ENCODE measurements at regions not wholly inside any gene's neighbourhood (a gene's known extent, or its start where the extent isn't known, plus 50 kb on each side); places are given as distances from the start of the nearest gene placed in this dataset.

GRCh38 chr3:167958141-167958540 lies 137.6 kb downstream of the GOLIM4 start:
- Histone ChIP-seq H3K9ac (ENCODE audit: low read length) (no peak overlapping the region), H4K20me1 (ENCODE audit: insufficient read depth, low read depth, low read length) (no peaks in the 10 kb centered on the region), H3K36me3 (ENCODE audit: insufficient read depth, low read length) (no peaks in the 10 kb centered on the region), H3K4me2 (ENCODE audit: low read depth, low read length, poor library complexity, severe bottlenecking) (no peak overlapping the region), H3K27ac (ENCODE audit: low read length) (no peak overlapping the region), H3K9me2 (replicated peaks; ENCODE audit: insufficient read depth, low read length) (no peaks in the 10 kb centered on the region), H3K79me2 (ENCODE audit: low read length) (no peaks in the 10 kb centered on the region), H3K4me1 (ENCODE audit: low read length) (no peaks in the 10 kb centered on the region), H2AFZ (ENCODE audit: low read length) (no peak overlapping the region), H3K27me3 (ENCODE audit: low read length) (no peaks in the 10 kb centered on the region), H3K4me3 (ENCODE audit: low read length) (no peak overlapping the region), H3K9me3 (ENCODE audit: low read length) (no peaks in the 10 kb centered on the region)
- DNase-seq: no peak

GRCh38 chr3:167952969-167953368 lies 142.8 kb downstream of the GOLIM4 start:
- Histone ChIP-seq H4K20me1 (ENCODE audit: insufficient read depth, low read depth, low read length) (no peaks in the 10 kb centered on the region), H3K36me3 (ENCODE audit: insufficient read depth, low read length) (no peaks in the 10 kb centered on the region), H3K4me2 (ENCODE audit: low read depth, low read length, poor library complexity, severe bottlenecking) (no peak overlapping the region), H3K9me2 (replicated peaks; ENCODE audit: insufficient read depth, low read length) (no peaks in the 10 kb centered on the region), H3K27ac (ENCODE audit: low read length) (no peak overlapping the region), H3K9me3 (ENCODE audit: low read length) (no peaks in the 10 kb centered on the region), H3K9ac (ENCODE audit: low read length) (no peak overlapping the region), H3K27me3 (ENCODE audit: low read length) (no peaks in the 10 kb centered on the region), H2AFZ (ENCODE audit: low read length) (no peak overlapping the region), H3K79me2 (ENCODE audit: low read length) (no peaks in the 10 kb centered on the region), H3K4me3 (ENCODE audit: low read length) (no peak overlapping the region), H3K4me1 (ENCODE audit: low read length) (no peaks in the 10 kb centered on the region)
- no peak for DNase-seq

GRCh38 chr3:167950212-167950611 lies 145.5 kb downstream of the GOLIM4 start:
- Histone ChIP-seq H3K79me2 (ENCODE audit: low read length) (no peaks in the 10 kb centered on the region), H3K4me3 (ENCODE audit: low read length) (no peak overlapping the region), H3K9ac (ENCODE audit: low read length) (no peak overlapping the region), H3K36me3 (ENCODE audit: insufficient read depth, low read length) (no peaks in the 10 kb centered on the region), H3K9me3 (ENCODE audit: low read length) (no peaks in the 10 kb centered on the region), H3K27ac (ENCODE audit: low read length) (no peak overlapping the region), H3K9me2 (replicated peaks; ENCODE audit: insufficient read depth, low read length) (no peaks in the 10 kb centered on the region), H3K4me1 (ENCODE audit: low read length) (no peaks in the 10 kb centered on the region), H3K27me3 (ENCODE audit: low read length) (no peaks in the 10 kb centered on the region), H3K4me2 (ENCODE audit: low read depth, low read length, poor library complexity, severe bottlenecking) (no peak overlapping the region), H4K20me1 (ENCODE audit: insufficient read depth, low read depth, low read length) (no peaks in the 10 kb centered on the region), H2AFZ (ENCODE audit: low read length) (no peak overlapping the region)
- DNase-seq: no peak

DNA sequence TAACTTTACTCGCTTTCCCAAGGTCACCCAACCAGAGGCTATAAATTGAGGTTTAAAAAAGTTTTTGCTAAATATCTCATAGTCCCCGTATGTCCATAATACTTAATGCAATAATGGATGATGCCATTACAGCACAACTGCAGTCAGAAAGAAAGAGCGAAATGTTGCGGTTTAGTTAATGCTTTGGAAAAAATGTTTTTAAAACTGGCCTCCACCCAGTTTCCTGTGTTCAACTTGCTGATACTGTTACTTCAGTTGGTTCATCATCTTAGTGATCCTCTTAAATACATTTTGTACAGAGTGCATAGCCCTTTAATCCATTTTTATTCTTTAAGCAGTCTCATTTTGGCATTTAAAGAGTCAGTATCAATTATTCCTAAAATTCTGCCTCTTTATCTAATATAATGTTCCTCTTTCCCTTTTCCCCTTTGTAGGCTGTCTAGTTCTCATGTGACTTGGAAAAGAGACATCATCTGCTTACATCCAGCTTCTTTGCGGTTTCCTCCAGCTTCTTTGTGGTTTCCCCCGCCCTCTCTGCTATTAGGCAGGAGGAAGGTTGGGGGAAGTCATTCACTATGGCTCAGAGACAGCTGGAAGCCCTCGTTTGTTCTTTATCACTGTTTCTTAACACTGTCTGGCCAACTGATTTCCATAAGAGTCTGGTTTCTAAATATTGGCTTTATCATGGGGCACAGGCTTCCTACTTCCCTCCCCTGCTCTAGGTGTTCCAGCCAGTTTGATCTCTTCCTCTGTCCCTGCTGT lies 154.3 kb downstream of the GOLIM4 start:
- Histone ChIP-seq H3K36me3 (ENCODE audit: insufficient read depth, low read length) (no peaks in the 10 kb centered on the region), H3K9me2 (replicated peaks; ENCODE audit: insufficient read depth, low read length) (no peaks in the 10 kb centered on the region), H3K4me3 (ENCODE audit: low read length) (no peak overlapping the region), H3K9me3 (ENCODE audit: low read length) (no peaks in the 10 kb centered on the region), H2AFZ (ENCODE audit: low read length) (no peak overlapping the region), H3K4me1 (ENCODE audit: low read length) (no peaks in the 10 kb centered on the region), H3K9ac (ENCODE audit: low read length) (no peak overlapping the region), H3K79me2 (ENCODE audit: low read length) (no peaks in the 10 kb centered on the region), H3K4me2 (ENCODE audit: low read depth, low read length, poor library complexity, severe bottlenecking) (no peak overlapping the region), H3K27me3 (ENCODE audit: low read length) (no peaks in the 10 kb centered on the region), H4K20me1 (ENCODE audit: insufficient read depth, low read depth, low read length) (no peaks in the 10 kb centered on the region), H3K27ac (ENCODE audit: low read length) (no peak overlapping the region)
- DNase-seq: no peak

GRCh38 chr3:167940241-167940640 lies 155.5 kb downstream of the GOLIM4 start:
- Histone ChIP-seq H3K27me3 (ENCODE audit: low read length) (no peaks in the 10 kb centered on the region), H3K9me2 (replicated peaks; ENCODE audit: insufficient read depth, low read length) (no peaks in the 10 kb centered on the region), H3K36me3 (ENCODE audit: insufficient read depth, low read length) (no peaks in the 10 kb centered on the region), H3K4me3 (ENCODE audit: low read length) (no peak overlapping the region), H3K9ac (ENCODE audit: low read length) (no peak overlapping the region), H4K20me1 (ENCODE audit: insufficient read depth, low read depth, low read length) (no peaks in the 10 kb centered on the region), H2AFZ (ENCODE audit: low read length) (no peak overlapping the region), H3K4me1 (ENCODE audit: low read length) (no peaks in the 10 kb centered on the region), H3K9me3 (ENCODE audit: low read length) (no peaks in the 10 kb centered on the region), H3K4me2 (ENCODE audit: low read depth, low read length, poor library complexity, severe bottlenecking) (no peak overlapping the region), H3K27ac (ENCODE audit: low read length) (no peak overlapping the region), H3K79me2 (ENCODE audit: low read length) (no peaks in the 10 kb centered on the region)
- DNase-seq: no peak

DNA sequence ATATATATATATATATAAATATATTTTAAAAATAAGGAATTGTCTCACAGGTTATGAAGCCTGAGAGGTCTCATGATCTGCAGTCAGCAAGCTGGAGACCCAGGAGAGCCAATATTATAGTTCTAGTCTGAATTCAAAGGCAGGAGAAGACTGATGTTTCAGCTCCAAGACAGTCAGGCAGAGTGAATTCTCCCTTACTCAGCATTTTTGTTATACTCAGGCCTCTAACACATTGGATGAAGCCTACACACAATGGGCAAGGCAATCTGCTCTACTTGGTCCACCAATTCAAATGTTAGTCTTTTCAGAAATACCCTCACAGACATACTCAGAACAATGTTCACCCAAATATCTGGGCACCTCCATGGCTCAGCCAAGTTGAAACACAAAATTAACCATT lies 157.2 kb downstream of the GOLIM4 start:
- H3K27me3 ChIP-seq (ENCODE audit: low read length): no peaks in the 10 kb centered on the region

DNA sequence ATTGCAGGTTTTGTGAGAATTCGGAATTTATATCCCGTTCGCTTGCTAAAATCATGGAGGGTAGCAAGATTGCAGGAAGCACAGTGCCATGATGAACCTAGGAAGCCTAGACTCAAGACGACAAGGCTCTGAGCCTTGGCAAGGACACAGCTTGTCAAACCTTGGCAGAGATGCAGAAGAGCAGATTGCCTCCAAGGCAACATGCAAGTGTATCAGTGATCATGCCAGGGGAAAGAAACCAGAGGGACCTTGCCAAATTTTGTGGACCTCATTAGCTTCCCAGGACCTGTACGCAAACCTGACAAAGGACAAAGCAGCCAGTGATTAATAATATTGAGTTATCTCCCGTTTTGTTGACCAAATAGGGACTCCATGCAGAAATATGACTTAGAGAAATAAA lies 159.7 kb downstream of the GOLIM4 start:
- H2AFZ ChIP-seq (ENCODE audit: low read length): no peak overlapping the region
- no peak for DNase-seq

More for the DNA sequence above, 157.2 kb downstream of the GOLIM4 start:
- Histone ChIP-seq H3K27ac (ENCODE audit: low read length) (no peak overlapping the region), H3K9me3 (ENCODE audit: low read length) (no peaks in the 10 kb centered on the region), H2AFZ (ENCODE audit: low read length) (no peak overlapping the region), H4K20me1 (ENCODE audit: insufficient read depth, low read depth, low read length) (no peaks in the 10 kb centered on the region), H3K36me3 (ENCODE audit: insufficient read depth, low read length) (no peaks in the 10 kb centered on the region), H3K4me1 (ENCODE audit: low read length) (no peaks in the 10 kb centered on the region), H3K4me3 (ENCODE audit: low read length) (no peak overlapping the region), H3K4me2 (ENCODE audit: low read depth, low read length, poor library complexity, severe bottlenecking) (no peak overlapping the region), H3K79me2 (ENCODE audit: low read length) (no peaks in the 10 kb centered on the region), H3K9me2 (replicated peaks; ENCODE audit: insufficient read depth, low read length) (no peaks in the 10 kb centered on the region), H3K9ac (ENCODE audit: low read length) (no peak overlapping the region)
- DNase-seq: no peak

GRCh38 chr3:167930453-167930852 lies 165.3 kb downstream of the GOLIM4 start:
- Histone ChIP-seq H3K4me1 (ENCODE audit: low read length) (no peaks in the 10 kb centered on the region), H2AFZ (ENCODE audit: low read length) (no peak overlapping the region), H3K27me3 (ENCODE audit: low read length) (no peaks in the 10 kb centered on the region), H3K9ac (ENCODE audit: low read length) (no peak overlapping the region), H3K27ac (ENCODE audit: low read length) (no peak overlapping the region), H3K4me2 (ENCODE audit: low read depth, low read length, poor library complexity, severe bottlenecking) (no peak overlapping the region), H3K79me2 (ENCODE audit: low read length) (no peaks in the 10 kb centered on the region), H3K36me3 (ENCODE audit: insufficient read depth, low read length) (no peaks in the 10 kb centered on the region), H3K9me2 (replicated peaks; ENCODE audit: insufficient read depth, low read length) (no peaks in the 10 kb centered on the region), H3K4me3 (ENCODE audit: low read length) (no peak overlapping the region), H4K20me1 (ENCODE audit: insufficient read depth, low read depth, low read length) (no peaks in the 10 kb centered on the region), H3K9me3 (ENCODE audit: low read length) (no peaks in the 10 kb centered on the region)
- no peak for DNase-seq

More for the DNA sequence above, 159.7 kb downstream of the GOLIM4 start:
- Histone ChIP-seq H3K27me3 (ENCODE audit: low read length) (no peaks in the 10 kb centered on the region), H3K9me2 (replicated peaks; ENCODE audit: insufficient read depth, low read length) (no peaks in the 10 kb centered on the region), H3K4me1 (ENCODE audit: low read length) (no peaks in the 10 kb centered on the region), H3K4me2 (ENCODE audit: low read depth, low read length, poor library complexity, severe bottlenecking) (no peak overlapping the region), H3K9me3 (ENCODE audit: low read length) (no peaks in the 10 kb centered on the region), H3K79me2 (ENCODE audit: low read length) (no peaks in the 10 kb centered on the region), H3K27ac (ENCODE audit: low read length) (no peak overlapping the region), H3K4me3 (ENCODE audit: low read length) (no peak overlapping the region), H3K9ac (ENCODE audit: low read length) (no peak overlapping the region), H3K36me3 (ENCODE audit: insufficient read depth, low read length) (no peaks in the 10 kb centered on the region), H4K20me1 (ENCODE audit: insufficient read depth, low read depth, low read length) (no peaks in the 10 kb centered on the region)

Data from Karpas-422 (cell line).